Kidney epithelial cell (primary cell): ENCODE measurements at regions not wholly inside any gene's neighbourhood (a gene's known extent, or its start where the extent isn't known, plus 50 kb on each side); places are given as distances from the start of the nearest gene placed in this dataset.

Source experiments
- DNase-seq: peaks from one replicate; pipeline ENCODE4 v3.0.0-alpha.2; 2010; ENCODE audit warnings: low read depth
- H3K27me3 ChIP-seq: 2 replicates; pipeline ENCODE4 v1.6.0; 2011; ENCODE audit warnings: low read length; ENCODE audit not compliant: control insufficient read depth, insufficient read depth
- H3K36me3 ChIP-seq: 2 replicates; pipeline ENCODE4 v1.5.1; 2011; ENCODE audit warnings: low read length; ENCODE audit not compliant: control insufficient read depth, insufficient read depth
- H3K4me3 ChIP-seq: 2 replicates; pipeline ENCODE4 v1.5.1; 2011; ENCODE audit warnings: low read depth, mild to moderate bottlenecking, control low read depth, low read length
- CTCF ChIP-seq: IDR thresholded peaks from 2 replicates; pipeline ENCODE4 v1.5.1; 2011; ENCODE audit warnings: mild to moderate bottlenecking, moderate library complexity, low read length, control low read depth, inconsistent platforms; ENCODE audit not compliant: insufficient read depth, poor library complexity, severe bottlenecking

GRCh38 chr16:59707436-59708226, 973.5 kb upstream of the GOT2 start:
- Histone ChIP-seq H3K27me3 (no peaks in the 10 kb centered on the region), H3K4me3 (no peak overlapping the region), H3K36me3 (no peaks in the 10 kb centered on the region)
- DNase-seq: no peak
- TF ChIP-seq CTCF: no peak

DNA sequence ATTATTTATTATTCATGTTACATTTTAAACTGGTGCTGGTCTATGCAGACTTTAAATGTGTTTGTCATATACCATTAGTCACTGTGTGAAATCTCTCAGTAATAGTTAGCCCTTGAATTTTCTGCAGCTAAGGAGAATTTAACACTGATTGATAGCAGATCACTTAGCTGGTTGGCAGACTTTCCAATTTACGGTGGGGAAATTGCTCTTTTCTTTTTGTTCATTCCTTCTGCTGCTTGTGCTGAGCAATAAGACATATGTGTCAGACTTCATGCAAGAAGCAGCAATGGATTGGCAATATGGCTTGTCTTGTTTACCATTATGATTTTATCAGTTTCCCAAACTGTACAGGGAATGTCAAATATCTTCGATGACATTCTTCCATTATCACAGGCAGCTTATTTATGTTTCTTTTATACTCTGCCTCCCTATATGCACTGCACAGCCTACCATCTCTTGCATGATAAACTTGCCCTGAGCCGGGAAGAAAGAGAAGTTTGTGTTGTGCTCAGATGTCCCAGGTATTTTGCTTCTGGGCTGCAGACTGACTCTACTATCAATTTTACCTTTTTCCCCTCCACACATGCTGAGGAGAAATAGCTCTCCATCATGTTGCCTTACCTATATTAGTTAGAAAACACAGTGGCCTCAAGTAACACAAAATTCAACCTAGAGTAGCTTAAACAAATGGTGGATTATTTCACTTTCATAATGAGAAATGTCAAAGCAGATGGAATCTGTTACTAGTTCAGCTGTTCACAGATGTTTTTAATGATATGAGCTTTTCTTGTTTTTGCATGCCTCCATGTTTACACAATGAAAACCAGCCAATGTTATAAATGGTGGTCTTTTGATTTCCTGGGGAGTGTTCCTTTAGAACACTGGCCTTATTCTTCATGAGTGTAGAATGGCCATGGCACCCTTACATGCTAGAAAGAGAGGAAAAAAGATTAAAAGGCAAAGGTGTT, 968.1 kb upstream of the GOT2 start:
- H3K4me3 ChIP-seq: no peak overlapping the region
- no peaks in the 10 kb centered on the region for H3K36me3 ChIP-seq
- TF ChIP-seq CTCF: no peak
- no peak for DNase-seq
- H3K27me3 ChIP-seq: no peaks in the 10 kb centered on the region

GRCh38 chr16:59699786-59700185, 965.7 kb upstream of the GOT2 start:
- Histone ChIP-seq H3K36me3 (no peaks in the 10 kb centered on the region), H3K27me3 (no peaks in the 10 kb centered on the region), H3K4me3 (no peak overlapping the region)
- TF ChIP-seq CTCF: no peak
- no peak for DNase-seq

DNA sequence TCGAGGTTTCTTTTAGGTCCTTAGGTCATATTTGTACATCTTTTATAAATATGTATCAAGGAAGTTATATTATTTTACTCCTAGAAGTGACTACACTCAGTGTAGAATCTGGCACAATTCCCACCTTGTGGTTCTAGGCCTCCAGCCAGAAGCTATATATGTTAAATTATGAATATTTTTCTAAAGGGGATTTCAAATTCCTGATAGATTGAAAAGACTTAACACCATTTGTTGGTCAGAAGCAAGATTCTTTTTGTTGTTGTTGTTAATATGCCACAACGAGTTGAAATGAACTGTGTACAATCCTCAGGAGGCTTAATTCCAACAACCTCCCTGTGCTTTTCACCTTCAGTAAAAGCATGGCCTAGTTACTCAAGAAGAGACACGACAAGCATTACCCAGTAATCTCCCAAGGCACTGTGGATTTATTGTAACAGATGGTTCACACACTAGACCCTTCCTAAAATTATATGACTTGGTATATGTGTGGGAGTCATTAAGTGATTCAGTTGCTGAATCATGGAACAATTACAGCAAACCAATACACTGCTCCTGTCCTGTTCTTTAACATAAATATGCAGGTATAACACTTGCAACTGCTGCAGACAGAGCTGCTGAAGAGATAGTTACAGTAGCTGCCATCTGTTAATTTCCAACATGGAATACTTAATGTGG, 964.4 kb upstream of the GOT2 start:
- no peaks in the 10 kb centered on the region for H3K27me3 ChIP-seq
- no peak for DNase-seq
- no peak overlapping the region for H3K4me3 ChIP-seq
- no peak for TF ChIP-seq CTCF
- H3K36me3 ChIP-seq: no peaks in the 10 kb centered on the region

- no peak for TF ChIP-seq CTCF
- no peaks in the 10 kb centered on the region for H3K36me3 ChIP-seq
- no peak for DNase-seq
- H3K4me3 ChIP-seq: no peak overlapping the region
- no peaks in the 10 kb centered on the region for H3K27me3 ChIP-seq
Observed at GRCh38 chr16:59697761-59698160, 963.6 kb upstream of the GOT2 start.
